Activated T-cell treated with anti-CD3 and anti-CD28 coated beads, Interleukin-2, amount 50 U/mL, for 48 hours (primary cell): ENCODE measurements at regions not wholly inside any gene's neighbourhood (a gene's known extent, or its start where the extent isn't known, plus 50 kb on each side); places are given as distances from the start of the nearest gene placed in this dataset.
"Not testable (repeated sequence)": the region's sequence is repeated elsewhere in the genome, so short reads cannot be mapped to it uniquely, and the experiment has no call there.

Experiments
- DNase-seq, 2 experiments: peaks; one replicate each; pipeline ENCODE4 v3.0.0-alpha.2; 2020

- no peak for DNase-seq
Observed at GRCh38 chr2:239882781-239883180, 142.4 kb downstream of the NDUFA10 start.

GRCh38 chr2:239882331-239882732, 142.8 kb downstream of the NDUFA10 start:
- DNase-seq, result peak; percentile 69 to 71

- DNase-seq, result no peak
Observed at GRCh38 chr2:239881561-239882320, 143.4 kb downstream of the NDUFA10 start.

- DNase-seq, result no peak
Observed at GRCh38 chr2:239881031-239881471, 144.1 kb downstream of the NDUFA10 start.

- DNase-seq, result no peak
Observed at GRCh38 chr2:239880396-239880795, 144.7 kb downstream of the NDUFA10 start.

GRCh38 chr2:239879423-239880084, 145.6 kb downstream of the NDUFA10 start:
- DNase-seq, result no peak

GRCh38 chr2:239878686-239879085, 146.5 kb downstream of the NDUFA10 start:
- DNase-seq, result no peak

GRCh38 chr2:239876948-239877289, 148.2 kb downstream of the NDUFA10 start:
- no peak for DNase-seq

GRCh38 chr2:239876271-239876947, 148.7 kb downstream of the NDUFA10 start:
- no peak for DNase-seq

- no peak for DNase-seq
Observed at GRCh38 chr2:239874636-239875356, 150.3 kb downstream of the NDUFA10 start.

GRCh38 chr2:239873656-239874635, 151.2 kb downstream of the NDUFA10 start:
- DNase-seq, result no peak

- DNase-seq, result no peak
Observed at GRCh38 chr2:239871481-239872435, 153.4 kb downstream of the NDUFA10 start.

GRCh38 chr2:239870863-239871262, 154.3 kb downstream of the NDUFA10 start:
- no peak for DNase-seq

GRCh38 chr2:239870276-239870675, 154.9 kb downstream of the NDUFA10 start:
- no peak for DNase-seq

GRCh38 chr2:239869272-239870155, 155.6 kb downstream of the NDUFA10 start:
- no peak for DNase-seq

- DNase-seq, result no peak
Observed at GRCh38 chr2:239868556-239869181, 156.5 kb downstream of the NDUFA10 start.

- no peak for DNase-seq
Observed at GRCh38 chr2:239866778-239867177, 158.4 kb downstream of the NDUFA10 start.

GRCh38 chr2:239866350-239866749, 158.8 kb downstream of the NDUFA10 start:
- DNase-seq, result no peak

GRCh38 chr2:239865856-239866255, 159.3 kb downstream of the NDUFA10 start:
- not testable (repeated sequence) for DNase-seq
